ENCODE measurements at regions not wholly inside any gene's neighbourhood (a gene's known extent, or its start where the extent isn't known, plus 50 kb on each side); places are given as distances from the start of the nearest gene placed in this dataset.

- in situ Hi-C loops (cut with MboI) = no loop called here
- Histone ChIP-seq H3F3A (ENCODE audit: insufficient read depth) (peaks cover 11% of the 10 kb centered on the region), H3K4me2 (ENCODE audit: unreplicated experiment) (no peak overlapping the region), H3K27ac (no peak overlapping the region), H4K20me1 (ENCODE audit: insufficient read depth) (no peaks in the 10 kb centered on the region), H3K4me1 (ENCODE audit: insufficient read depth) (peaks cover 35% of the 10 kb centered on the region), H3K9me3 (ENCODE audit: low read depth) (no peaks in the 10 kb centered on the region), H3K9ac (no peak overlapping the region), H3K79me2 (ENCODE audit: insufficient read depth) (no peaks in the 10 kb centered on the region), H2AFZ (no peak overlapping the region), H3K4me3 (no peak overlapping the region), H3K27me3 (replicated peaks; ENCODE audit: insufficient read depth) (no peaks in the 10 kb centered on the region), H3K9me2 (ENCODE audit: insufficient read depth) (no peaks in the 10 kb centered on the region), H3K36me3 (ENCODE audit: low read depth) (no peaks in the 10 kb centered on the region)
- DNase-seq = peak; percentile 29
- WGBS, 2 experiments (ENCODE audit: low coverage in 1 of 2, low lambda C conversion rate in 2 of 2, missing lambda C conversion rate in 2 of 2) = 12 to 28% methylated on average over 3 of the region's 3 CpGs
- TF ChIP-seq EZH2phosphoT487 (IDR thresholded peaks at IDR 0.05; ENCODE audit: insufficient read depth, low read depth) (no peak), EZH2 (IDR thresholded peaks at IDR 0.05; ENCODE audit: insufficient read depth, poor library complexity, severe bottlenecking) (no peak)
These were observed 674.9 kb upstream of the FANCL start for GRCh38 chr2:58916063-58916462.

DNA sequence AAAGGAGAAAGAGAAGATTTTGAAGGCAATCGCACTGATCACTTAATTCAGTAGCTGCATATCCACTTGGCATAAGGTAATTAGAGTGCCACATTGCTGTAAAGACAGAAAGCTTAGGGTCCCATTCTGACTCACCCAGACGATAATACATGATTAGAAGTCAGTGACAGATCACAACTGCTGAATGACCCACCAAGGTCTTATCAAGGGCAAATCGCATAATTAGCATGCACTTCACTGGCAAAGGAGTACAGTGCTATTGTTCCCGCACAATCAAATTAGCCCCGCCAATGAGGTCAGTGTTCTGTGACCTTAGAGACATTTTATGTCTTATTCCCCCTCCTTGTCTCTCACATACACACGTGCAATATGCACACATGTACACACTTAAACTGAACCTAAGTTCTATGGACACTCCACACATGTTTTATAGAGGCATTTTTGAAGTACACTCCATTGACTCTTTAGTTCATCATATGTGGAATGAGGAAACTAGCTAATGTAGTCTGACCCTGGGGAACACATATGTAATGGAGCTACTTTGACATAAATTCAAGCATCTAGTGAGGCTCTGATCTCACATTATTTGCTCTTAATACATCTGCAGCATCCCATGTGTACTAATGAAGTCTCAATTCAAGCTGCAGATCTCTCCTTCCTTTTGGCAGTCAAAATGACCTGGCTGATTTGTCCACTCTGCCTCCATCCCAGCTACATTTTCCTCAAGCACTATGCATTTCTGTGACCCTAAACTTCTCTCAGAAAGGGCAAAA, 673.8 kb upstream of the FANCL start:
- no peaks in the 10 kb centered on the region for H3K79me2 ChIP-seq (ENCODE audit: insufficient read depth)
- WGBS, 2 experiments (ENCODE audit: low coverage in 1 of 2, low lambda C conversion rate in 2 of 2, missing lambda C conversion rate in 2 of 2) = 92 to 94% methylated on average over 6 of the region's 6 CpGs
- in situ Hi-C loops (cut with MboI) = no loop called here
- no peak overlapping the region for H3K9ac ChIP-seq
- no peak for TF ChIP-seq EZH2phosphoT487 (IDR thresholded peaks at IDR 0.05; ENCODE audit: insufficient read depth, low read depth)
- no peak for TF ChIP-seq EZH2 (IDR thresholded peaks at IDR 0.05; ENCODE audit: insufficient read depth, poor library complexity, severe bottlenecking)
- H3K27me3 ChIP-seq (replicated peaks; ENCODE audit: insufficient read depth) = no peaks in the 10 kb centered on the region
- no peaks in the 10 kb centered on the region for H4K20me1 ChIP-seq (ENCODE audit: insufficient read depth)
- H3K9me2 ChIP-seq (ENCODE audit: insufficient read depth) = no peaks in the 10 kb centered on the region
- H3K27ac ChIP-seq = no peak overlapping the region
- H3K4me1 ChIP-seq (ENCODE audit: insufficient read depth) = peaks cover 28% of the 10 kb centered on the region
- no peak overlapping the region for H3K4me3 ChIP-seq
- no peaks in the 10 kb centered on the region for H3K9me3 ChIP-seq (ENCODE audit: low read depth)
- H3F3A ChIP-seq (ENCODE audit: insufficient read depth) = peaks cover 11% of the 10 kb centered on the region
- no peaks in the 10 kb centered on the region for H3K36me3 ChIP-seq (ENCODE audit: low read depth)
- DNase-seq = no peak
- H3K4me2 ChIP-seq (ENCODE audit: unreplicated experiment) = no peak overlapping the region
- H2AFZ ChIP-seq = no peak overlapping the region

GRCh38 chr2:58913082-58913726, 672.1 kb upstream of the FANCL start:
- H3K9me2 ChIP-seq (ENCODE audit: insufficient read depth) = no peaks in the 10 kb centered on the region
- no peak overlapping the region for H3K4me3 ChIP-seq
- H3K79me2 ChIP-seq (ENCODE audit: insufficient read depth) = no peaks in the 10 kb centered on the region
- H3K27ac ChIP-seq = no peak overlapping the region
- no peaks in the 10 kb centered on the region for H3K9me3 ChIP-seq (ENCODE audit: low read depth)
- no peaks in the 10 kb centered on the region for H3K36me3 ChIP-seq (ENCODE audit: low read depth)
- no peak overlapping the region for H3K9ac ChIP-seq
- peaks cover 11% of the 10 kb centered on the region for H3K4me1 ChIP-seq (ENCODE audit: insufficient read depth)
- in situ Hi-C loops (cut with MboI) = no loop called here
- H3K27me3 ChIP-seq (replicated peaks; ENCODE audit: insufficient read depth) = no peaks in the 10 kb centered on the region
- H2AFZ ChIP-seq = no peak overlapping the region
- DNase-seq = no peak
- WGBS, 2 experiments (ENCODE audit: low coverage in 1 of 2, low lambda C conversion rate in 2 of 2, missing lambda C conversion rate in 2 of 2) = 73 to 78% methylated on average over 5 to 6 of the region's 6 CpGs
- no peak for TF ChIP-seq EZH2 (IDR thresholded peaks at IDR 0.05; ENCODE audit: insufficient read depth, poor library complexity, severe bottlenecking)
- no peak for TF ChIP-seq EZH2phosphoT487 (IDR thresholded peaks at IDR 0.05; ENCODE audit: insufficient read depth, low read depth)
- H4K20me1 ChIP-seq (ENCODE audit: insufficient read depth) = no peaks in the 10 kb centered on the region
- no peak overlapping the region for H3K4me2 ChIP-seq (ENCODE audit: unreplicated experiment)
- no peaks in the 10 kb centered on the region; the same call in 1 of the 2 replicates for H3F3A ChIP-seq (ENCODE audit: insufficient read depth)

DNA sequence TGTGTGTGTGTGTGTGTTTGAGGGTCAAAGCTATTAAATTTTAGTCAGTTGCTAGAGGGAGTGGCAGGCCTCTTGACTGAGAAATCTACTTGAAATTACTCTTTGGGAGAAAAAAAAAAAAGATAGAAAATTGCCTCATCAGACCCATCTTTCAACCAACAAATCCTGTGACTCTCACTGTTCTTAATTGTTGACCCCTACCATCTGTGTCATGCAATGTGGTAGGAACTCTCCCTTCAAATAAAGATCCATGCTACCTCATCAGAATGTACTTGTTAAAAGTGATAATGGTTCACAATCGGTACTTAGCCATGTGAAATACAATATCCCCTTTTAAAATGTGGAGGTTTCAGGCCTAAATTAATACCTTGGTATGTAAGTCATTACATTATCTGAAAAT, 670.8 kb upstream of the FANCL start:
- Histone ChIP-seq H3K9ac (no peak overlapping the region), H3K36me3 (ENCODE audit: low read depth) (no peaks in the 10 kb centered on the region), H3K27me3 (replicated peaks; ENCODE audit: insufficient read depth) (no peaks in the 10 kb centered on the region), H3K4me2 (ENCODE audit: unreplicated experiment) (no peak overlapping the region), H3K27ac (no peak overlapping the region), H3K4me3 (no peak overlapping the region), H3K9me3 (ENCODE audit: low read depth) (no peaks in the 10 kb centered on the region), H3K9me2 (ENCODE audit: insufficient read depth) (no peaks in the 10 kb centered on the region), H4K20me1 (ENCODE audit: insufficient read depth) (no peaks in the 10 kb centered on the region), H3K79me2 (ENCODE audit: insufficient read depth) (no peaks in the 10 kb centered on the region), H2AFZ (no peak overlapping the region), H3K4me1 (ENCODE audit: insufficient read depth) (peaks cover 5% of the 10 kb centered on the region), H3F3A (ENCODE audit: insufficient read depth) (no peaks in the 10 kb centered on the region; the same call in 1 of the 2 replicates)
- no peak for DNase-seq
- 97% methylated on average over 1 of the region's 1 CpG for WGBS, 2 experiments (ENCODE audit: low coverage in 1 of 2, low lambda C conversion rate in 2 of 2, missing lambda C conversion rate in 2 of 2)
- in situ Hi-C loops (cut with MboI) = no loop called here
- TF ChIP-seq EZH2 (IDR thresholded peaks at IDR 0.05; ENCODE audit: insufficient read depth, poor library complexity, severe bottlenecking) = no peak
- TF ChIP-seq EZH2phosphoT487 (IDR thresholded peaks at IDR 0.05; ENCODE audit: insufficient read depth, low read depth) = no peak

All from GM23248 (cell line).